PFSK-1 (cell line): ENCODE measurements at regions not wholly inside any gene's neighbourhood (a gene's known extent, or its start where the extent isn't known, plus 50 kb on each side); places are given as distances from the start of the nearest gene placed in this dataset.

Experiments used
- FOXP2 ChIP-seq: optimal IDR thresholded peaks from 2 replicates; pipeline ENCODE3; 2011; ENCODE audit warnings: borderline replicate concordance, control low read depth, inconsistent platforms; ENCODE audit not compliant: insufficient read depth; ENCODE audit errors: extremely low read length, extremely low read depth
- POLR2AphosphoS5 ChIP-seq: IDR thresholded peaks from 2 replicates; pipeline ENCODE4 v1.6.1; 2012; ENCODE audit warnings: low read depth, mild to moderate bottlenecking, control low read depth, low read length, moderate library complexity
- SIN3A ChIP-seq: IDR thresholded peaks from 2 replicates; pipeline ENCODE4 v1.6.1; 2012; ENCODE audit warnings: mild to moderate bottlenecking, low read length, moderate library complexity, borderline replicate concordance; ENCODE audit not compliant: insufficient read depth
- TAF1 ChIP-seq: IDR thresholded peaks from 2 replicates; pipeline ENCODE4 v1.6.1; 2012; ENCODE audit warnings: low read length, control low read depth, borderline replicate concordance; ENCODE audit not compliant: insufficient read depth
- TF ChIP-seq, protein P1 (sequence below), 2 experiments: IDR thresholded peaks; 2 replicates each; pipeline versions ENCODE4 v1.6.1 to v1.8.0; 2011 to 2012; ENCODE audit warnings: low read depth in 2 of 2, low read length in 2 of 2, control low read depth in 1 of 2, inconsistent platforms in 1 of 2, mild to moderate bottlenecking in 1 of 2, moderate library complexity in 1 of 2; ENCODE audit not compliant: insufficient read depth in 1 of 2

DNA sequence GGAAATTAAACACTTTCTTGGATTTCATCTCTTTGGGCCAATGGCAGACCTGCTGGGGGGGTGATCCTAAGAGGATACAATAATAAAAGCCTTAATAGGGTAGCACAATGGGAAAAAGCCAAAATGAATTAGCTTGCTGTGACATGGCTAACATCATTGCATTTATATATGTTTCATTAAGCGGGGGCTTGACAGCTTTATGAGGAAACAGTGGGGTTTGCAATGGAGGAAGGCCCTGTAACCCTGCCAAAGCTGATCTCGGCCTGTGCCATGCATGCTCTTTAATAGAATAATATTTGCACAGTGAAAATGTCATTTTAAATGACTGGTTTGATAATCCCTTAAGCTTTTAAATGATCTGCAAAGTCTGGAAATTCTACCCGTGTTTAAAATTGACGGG is 291.5 kb downstream of the SLC4A3 start:
- TF ChIP-seq, protein P1, sequence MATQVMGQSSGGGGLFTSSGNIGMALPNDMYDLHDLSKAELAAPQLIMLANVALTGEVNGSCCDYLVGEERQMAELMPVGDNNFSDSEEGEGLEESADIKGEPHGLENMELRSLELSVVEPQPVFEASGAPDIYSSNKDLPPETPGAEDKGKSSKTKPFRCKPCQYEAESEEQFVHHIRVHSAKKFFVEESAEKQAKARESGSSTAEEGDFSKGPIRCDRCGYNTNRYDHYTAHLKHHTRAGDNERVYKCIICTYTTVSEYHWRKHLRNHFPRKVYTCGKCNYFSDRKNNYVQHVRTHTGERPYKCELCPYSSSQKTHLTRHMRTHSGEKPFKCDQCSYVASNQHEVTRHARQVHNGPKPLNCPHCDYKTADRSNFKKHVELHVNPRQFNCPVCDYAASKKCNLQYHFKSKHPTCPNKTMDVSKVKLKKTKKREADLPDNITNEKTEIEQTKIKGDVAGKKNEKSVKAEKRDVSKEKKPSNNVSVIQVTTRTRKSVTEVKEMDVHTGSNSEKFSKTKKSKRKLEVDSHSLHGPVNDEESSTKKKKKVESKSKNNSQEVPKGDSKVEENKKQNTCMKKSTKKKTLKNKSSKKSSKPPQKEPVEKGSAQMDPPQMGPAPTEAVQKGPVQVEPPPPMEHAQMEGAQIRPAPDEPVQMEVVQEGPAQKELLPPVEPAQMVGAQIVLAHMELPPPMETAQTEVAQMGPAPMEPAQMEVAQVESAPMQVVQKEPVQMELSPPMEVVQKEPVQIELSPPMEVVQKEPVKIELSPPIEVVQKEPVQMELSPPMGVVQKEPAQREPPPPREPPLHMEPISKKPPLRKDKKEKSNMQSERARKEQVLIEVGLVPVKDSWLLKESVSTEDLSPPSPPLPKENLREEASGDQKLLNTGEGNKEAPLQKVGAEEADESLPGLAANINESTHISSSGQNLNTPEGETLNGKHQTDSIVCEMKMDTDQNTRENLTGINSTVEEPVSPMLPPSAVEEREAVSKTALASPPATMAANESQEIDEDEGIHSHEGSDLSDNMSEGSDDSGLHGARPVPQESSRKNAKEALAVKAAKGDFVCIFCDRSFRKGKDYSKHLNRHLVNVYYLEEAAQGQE (IDR thresholded peaks at IDR 0.05; ENCODE audit: insufficient read depth in 1 of 2, low read depth in 2 of 2, low read length in 2 of 2) = no peak
- TF ChIP-seq FOXP2 = no peak
- no peak for TF ChIP-seq SIN3A
- TF ChIP-seq TAF1 = no peak
- no peak for TF ChIP-seq POLR2AphosphoS5

DNA sequence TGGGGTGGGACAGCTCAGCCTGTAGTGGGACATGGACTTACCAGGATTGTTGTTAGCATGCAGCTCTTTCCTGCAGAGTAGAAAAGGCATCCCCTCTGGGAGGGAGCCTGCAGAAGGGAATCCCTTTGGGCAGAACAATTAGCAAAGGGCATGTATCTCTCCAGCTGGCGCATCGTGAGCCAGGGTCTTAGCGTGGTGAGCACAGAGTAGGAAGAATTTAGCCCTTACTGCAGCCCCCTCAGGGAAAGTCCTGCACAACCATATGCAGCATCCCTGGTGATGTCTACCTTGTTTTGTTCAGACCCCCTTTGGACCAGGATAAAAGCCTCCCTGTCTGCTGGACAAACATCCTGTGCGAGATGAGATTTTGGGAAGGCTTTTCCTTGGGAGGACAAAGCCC is 292.1 kb downstream of the SLC4A3 start:
- TF ChIP-seq SIN3A (no peak), FOXP2 (no peak), POLR2AphosphoS5 (no peak), TAF1 (no peak)
- TF ChIP-seq, protein P1 (IDR thresholded peaks at IDR 0.05; ENCODE audit: insufficient read depth in 1 of 2, low read depth in 2 of 2, low read length in 2 of 2) = no peak

DNA sequence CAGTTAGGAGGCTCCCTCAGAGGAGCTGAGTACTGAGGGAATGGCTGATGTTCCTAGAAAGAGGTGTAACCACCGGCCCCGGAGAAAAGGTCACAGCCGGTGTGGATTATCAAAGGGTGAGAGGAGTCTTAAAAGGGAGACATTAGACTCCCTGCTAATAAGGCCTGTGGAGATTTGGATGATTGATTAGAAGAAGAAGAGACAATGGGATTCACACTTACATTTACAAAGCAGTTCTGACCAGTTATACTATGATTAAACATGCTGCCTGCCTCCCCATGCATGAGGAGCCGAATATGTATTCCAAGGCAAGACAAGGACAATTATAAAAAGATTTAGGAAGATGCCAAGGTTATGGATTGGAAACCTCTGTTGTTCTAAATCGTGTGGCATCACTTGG is 302.4 kb downstream of the SLC4A3 start:
- TF ChIP-seq FOXP2 (no peak), SIN3A (no peak)

DNA sequence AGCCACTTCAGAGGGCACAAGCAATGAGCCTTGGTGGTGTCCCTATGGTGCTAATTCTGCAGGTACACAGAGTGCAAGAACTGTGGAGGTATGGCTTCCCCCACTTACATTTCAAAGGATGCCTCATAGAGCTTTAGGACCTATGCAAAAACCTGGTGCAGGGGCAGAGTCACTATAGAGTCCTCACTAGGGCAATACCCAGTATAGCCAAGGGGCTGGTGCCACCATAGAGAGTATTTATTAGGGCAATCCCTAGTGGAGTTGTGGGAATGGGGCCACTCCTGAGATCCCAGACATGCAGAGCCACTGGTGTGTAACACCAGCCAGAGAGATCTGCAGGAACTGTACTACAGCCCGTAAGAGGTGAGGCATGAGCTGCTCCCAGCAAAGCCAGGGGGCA is 312.2 kb downstream of the SLC4A3 start:
- TF ChIP-seq FOXP2 (no peak), SIN3A (no peak), POLR2AphosphoS5 (no peak), TAF1 (no peak)
- TF ChIP-seq, protein P1 (IDR thresholded peaks at IDR 0.05; ENCODE audit: insufficient read depth in 1 of 2, low read depth in 2 of 2, low read length in 2 of 2) = no peak

DNA sequence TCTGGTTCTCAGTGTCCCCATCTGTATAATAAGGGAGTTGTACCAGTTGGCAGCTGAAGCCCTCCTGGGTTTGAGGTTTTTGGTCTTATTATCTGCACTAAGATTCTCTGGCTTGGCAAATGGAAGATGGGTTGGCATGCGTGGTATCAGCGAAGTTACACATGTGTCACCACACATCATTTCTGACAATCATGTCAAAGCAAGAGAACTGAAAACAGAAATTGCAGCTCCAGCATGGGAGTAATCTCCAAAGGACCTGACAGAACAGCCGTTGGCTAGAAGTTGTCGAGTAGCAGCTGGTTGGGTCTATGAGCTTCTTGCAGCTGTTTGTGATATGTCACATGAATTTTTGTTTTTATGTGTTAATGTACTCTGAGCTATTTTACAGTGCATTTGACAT is 317.4 kb downstream of the SLC4A3 start:
- TF ChIP-seq TAF1 (no peak), FOXP2 (no peak), SIN3A (no peak), POLR2AphosphoS5 (no peak)
- TF ChIP-seq, protein P1 (IDR thresholded peaks at IDR 0.05; ENCODE audit: insufficient read depth in 1 of 2, low read depth in 2 of 2, low read length in 2 of 2) = no peak

DNA sequence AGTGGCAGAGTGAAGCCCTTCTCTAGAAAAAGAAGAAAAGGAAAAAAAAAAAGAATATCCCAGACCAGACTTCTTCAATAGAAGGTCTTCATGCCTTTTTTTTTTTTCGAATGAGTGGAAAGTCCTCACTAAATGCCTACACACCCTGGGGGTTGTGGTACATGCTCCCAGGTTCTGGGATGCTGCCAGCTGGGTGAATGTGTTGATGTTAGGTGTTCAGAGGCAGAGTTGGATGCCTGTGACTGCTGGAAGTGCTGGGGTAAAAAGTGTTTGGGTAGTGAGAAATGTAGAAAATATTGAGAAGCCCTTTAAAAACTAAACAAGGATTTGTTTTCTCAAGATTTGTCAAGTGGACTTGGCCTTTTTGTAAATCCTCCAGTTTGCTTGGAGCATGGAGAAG is 318.6 kb downstream of the SLC4A3 start:
- TF ChIP-seq TAF1 (no peak), FOXP2 (no peak), SIN3A (no peak), POLR2AphosphoS5 (no peak)
- TF ChIP-seq, protein P1 (IDR thresholded peaks at IDR 0.05; ENCODE audit: insufficient read depth in 1 of 2, low read depth in 2 of 2, low read length in 2 of 2) = no peak
